DOHH2 (cell line): ENCODE measurements at regions not wholly inside any gene's neighbourhood (a gene's known extent, or its start where the extent isn't known, plus 50 kb on each side); places are given as distances from the start of the nearest gene placed in this dataset.

Source experiments
- EZH2phosphoT487 ChIP-seq: fragments of 200-600 bp; sonication (generic); IDR thresholded peaks from 2 replicates; pipeline ENCODE4 v1.6.1; 2017; ENCODE audit warnings: borderline replicate concordance, mild to moderate bottlenecking, antibody characterized with exemption, low read length, moderate library complexity, mixed read lengths
- TF ChIP-seq, protein P1 (sequence below): fragments of 200-600 bp; sonication (generic); IDR thresholded peaks from one replicate; pipeline ENCODE4 v1.5.1; 2014; ENCODE audit warnings: antibody characterized with exemption, mild to moderate bottlenecking, low read depth, low read length; ENCODE audit not compliant: poor library complexity, severe bottlenecking

DNA sequence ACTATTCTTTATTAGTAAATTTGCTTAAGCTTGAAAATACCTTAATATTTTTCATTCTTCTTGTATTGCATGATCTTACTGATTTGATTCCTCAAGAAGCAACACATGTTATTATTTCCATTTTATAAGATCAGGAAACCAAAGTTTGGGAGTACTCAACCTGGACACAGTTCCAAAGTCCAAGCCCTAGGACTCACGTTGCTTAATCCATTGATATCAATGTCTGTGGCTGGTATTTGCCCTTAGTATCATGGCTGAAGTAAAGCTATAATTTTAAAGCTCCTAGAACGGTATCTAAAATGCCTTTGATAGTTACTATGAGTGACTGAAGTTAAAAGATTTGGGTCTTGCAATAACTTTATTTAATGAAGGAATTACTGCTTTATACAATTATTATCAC is 1045.3 kb downstream of the TUSC7 start:
- TF ChIP-seq, protein P1, sequence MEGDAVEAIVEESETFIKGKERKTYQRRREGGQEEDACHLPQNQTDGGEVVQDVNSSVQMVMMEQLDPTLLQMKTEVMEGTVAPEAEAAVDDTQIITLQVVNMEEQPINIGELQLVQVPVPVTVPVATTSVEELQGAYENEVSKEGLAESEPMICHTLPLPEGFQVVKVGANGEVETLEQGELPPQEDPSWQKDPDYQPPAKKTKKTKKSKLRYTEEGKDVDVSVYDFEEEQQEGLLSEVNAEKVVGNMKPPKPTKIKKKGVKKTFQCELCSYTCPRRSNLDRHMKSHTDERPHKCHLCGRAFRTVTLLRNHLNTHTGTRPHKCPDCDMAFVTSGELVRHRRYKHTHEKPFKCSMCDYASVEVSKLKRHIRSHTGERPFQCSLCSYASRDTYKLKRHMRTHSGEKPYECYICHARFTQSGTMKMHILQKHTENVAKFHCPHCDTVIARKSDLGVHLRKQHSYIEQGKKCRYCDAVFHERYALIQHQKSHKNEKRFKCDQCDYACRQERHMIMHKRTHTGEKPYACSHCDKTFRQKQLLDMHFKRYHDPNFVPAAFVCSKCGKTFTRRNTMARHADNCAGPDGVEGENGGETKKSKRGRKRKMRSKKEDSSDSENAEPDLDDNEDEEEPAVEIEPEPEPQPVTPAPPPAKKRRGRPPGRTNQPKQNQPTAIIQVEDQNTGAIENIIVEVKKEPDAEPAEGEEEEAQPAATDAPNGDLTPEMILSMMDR: no peak
- TF ChIP-seq EZH2phosphoT487: no peak
